GM18505 (cell line): ENCODE measurements at regions not wholly inside any gene's neighbourhood (a gene's known extent, or its start where the extent isn't known, plus 50 kb on each side); places are given as distances from the start of the nearest gene placed in this dataset.

Experiments used
- ATAC-seq: cut with Tn5 transposase; IDR thresholded peaks from one replicate; pipeline ENCODE4 v1.9.1; 2021; ENCODE audit not compliant: unreplicated experiment
- POLR2A ChIP-seq: IDR thresholded peaks from 4 replicates; pipeline ENCODE4 v1.6.1; 2011; ENCODE audit warnings: borderline replicate concordance; ENCODE audit not compliant: insufficient read depth, insufficient read length; ENCODE audit errors: extremely low read depth

DNA sequence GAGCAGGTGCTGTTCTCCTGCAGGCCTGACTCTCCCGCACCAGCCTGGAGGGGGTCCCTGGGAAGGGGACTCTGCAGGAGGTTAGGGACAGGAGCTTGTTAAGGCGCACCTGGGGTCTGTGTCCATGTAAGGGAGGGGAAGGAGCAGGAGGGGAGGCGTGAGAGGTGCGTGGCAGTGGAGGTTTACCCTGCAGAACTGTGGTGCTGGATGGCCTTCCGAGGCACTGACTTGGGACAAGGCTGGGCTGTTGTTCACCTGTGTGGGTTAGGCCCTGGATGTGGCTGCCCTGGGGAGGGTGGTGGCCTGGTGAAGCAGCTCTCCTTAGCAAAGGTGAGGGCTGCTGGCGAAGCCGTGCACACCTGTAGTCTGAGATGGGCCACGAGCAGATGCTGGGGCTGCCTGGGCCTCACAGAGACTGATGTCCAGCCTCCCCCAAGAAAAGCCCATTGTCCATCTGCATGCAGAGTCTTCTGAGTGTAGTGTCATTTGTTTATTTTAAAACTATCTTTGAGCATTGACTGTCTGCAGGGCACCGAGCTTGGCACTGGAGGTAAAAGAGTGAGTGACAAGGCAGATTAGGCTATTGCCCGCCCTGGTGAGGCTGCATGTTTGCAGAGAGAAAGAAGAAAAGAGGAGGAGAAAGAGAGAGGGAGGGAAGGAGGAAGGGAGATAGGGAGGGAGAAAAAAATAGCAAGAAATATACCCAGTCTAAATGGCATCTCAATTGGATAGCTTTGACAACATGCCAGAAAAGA lies 225.3 kb downstream of the GLRX3 start:
- no peak for ATAC-seq
- no peak for TF ChIP-seq POLR2A

DNA sequence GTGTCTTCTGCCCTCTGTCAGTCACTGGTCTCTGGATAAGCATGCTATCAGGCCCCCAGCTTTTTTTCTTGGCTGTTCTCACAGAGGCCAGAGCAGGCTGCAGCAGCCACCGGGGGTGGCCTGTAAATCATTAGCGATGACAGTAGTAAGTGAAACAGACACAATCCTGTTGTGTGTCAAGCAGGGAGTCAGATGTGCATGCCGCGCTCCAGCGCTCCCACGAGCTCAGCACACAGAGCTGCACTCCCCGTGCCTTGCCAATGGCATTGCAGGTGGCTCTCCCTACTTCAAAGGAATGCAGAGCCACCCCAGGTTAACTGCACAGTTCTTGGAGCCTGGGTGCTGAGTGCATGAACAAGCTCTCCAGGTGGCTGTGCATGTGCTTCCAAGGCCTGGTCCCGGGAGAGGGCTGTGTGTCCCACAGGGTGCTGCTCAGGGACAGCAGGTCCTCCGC lies 226.1 kb downstream of the GLRX3 start:
- ATAC-seq: no peak
- TF ChIP-seq POLR2A: no peak

DNA sequence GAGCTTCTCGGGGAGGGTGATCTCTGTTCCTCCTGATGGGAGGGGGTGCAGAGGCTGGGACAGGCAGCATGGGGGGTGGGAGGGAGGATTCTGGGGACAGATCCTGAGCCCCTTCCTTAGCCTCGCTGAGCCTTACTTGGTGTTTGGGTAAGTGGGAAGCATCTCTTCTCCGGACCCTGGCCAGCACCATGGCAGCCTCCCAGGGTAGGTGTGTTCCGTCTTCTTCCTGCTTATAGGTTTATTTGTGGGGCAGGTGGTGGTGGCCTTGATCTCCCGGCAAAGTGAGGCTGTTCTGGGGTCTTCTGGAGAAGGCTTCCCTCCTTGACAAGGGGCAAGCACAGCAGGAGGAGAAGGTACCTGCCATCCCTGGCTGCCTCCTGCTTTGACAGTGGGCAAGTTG lies 226.9 kb downstream of the GLRX3 start:
- ATAC-seq: no peak

DNA sequence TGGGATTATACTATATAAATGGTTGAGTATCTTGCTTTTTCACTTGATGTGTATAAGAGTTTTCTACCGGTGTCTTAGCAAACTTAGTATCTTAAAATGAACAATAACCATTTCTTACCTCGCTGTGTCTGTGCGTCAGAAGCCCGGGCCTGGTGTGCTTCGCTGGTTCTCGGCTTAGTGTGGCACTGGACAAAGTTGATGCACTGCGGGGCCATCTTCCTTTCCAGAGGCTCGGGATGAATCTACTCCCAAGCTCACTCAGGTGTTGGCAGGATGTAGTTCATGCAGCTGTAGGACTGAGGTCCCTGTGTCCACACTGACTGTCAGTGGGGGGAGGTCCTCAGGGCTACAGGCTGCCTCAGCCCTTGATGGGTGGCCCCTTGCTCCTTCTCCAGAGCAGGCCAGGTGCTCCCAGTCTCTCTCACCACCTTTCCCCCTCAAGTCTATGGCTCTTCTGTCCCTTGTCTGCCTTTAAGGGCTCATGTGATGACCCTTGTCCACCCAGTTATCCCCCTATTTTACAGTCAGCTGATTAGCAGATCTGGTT lies 227.8 kb downstream of the GLRX3 start:
- TF ChIP-seq POLR2A: no peak
- ATAC-seq: no peak

More for the DNA sequence above, 226.9 kb downstream of the GLRX3 start:
- TF ChIP-seq POLR2A: no peak

DNA sequence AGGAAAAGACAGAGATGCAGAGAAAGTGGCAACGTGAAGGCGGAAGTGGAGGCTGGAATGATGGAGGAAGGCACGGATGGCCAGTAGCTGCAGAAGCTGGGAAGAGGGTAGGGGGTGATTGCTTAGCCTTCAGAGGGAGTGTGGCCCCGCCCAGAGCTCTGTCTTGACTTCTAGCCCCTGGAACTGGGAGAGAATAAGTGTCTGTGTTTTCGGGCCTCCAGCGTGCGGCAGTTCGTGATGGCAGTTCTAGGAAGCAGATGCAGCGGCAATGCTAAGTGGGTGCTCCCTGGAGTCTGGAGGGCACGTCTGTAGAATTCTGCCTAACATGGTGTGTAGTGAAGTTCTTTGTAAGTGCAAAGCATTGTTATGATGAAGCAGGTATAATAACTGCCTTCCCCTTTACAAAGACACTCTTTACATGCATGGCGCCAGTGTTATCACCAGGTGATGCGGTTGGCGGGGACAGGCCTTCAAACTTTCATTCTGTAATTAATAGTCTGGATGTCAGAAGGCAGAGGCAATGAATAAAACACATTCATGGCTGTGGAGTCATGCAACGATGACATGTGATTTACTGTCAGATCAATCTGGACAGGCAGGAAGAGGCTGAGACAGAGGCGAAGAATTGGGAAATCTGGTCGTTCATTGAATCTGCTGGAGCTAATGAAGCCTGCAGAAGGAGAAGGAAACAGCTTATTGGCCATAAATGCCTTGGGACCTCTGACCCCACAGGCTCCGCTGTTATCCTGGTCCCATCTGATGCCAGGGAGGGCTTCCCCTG lies 228.6 kb downstream of the GLRX3 start:
- TF ChIP-seq POLR2A: no peak
- no peak for ATAC-seq

DNA sequence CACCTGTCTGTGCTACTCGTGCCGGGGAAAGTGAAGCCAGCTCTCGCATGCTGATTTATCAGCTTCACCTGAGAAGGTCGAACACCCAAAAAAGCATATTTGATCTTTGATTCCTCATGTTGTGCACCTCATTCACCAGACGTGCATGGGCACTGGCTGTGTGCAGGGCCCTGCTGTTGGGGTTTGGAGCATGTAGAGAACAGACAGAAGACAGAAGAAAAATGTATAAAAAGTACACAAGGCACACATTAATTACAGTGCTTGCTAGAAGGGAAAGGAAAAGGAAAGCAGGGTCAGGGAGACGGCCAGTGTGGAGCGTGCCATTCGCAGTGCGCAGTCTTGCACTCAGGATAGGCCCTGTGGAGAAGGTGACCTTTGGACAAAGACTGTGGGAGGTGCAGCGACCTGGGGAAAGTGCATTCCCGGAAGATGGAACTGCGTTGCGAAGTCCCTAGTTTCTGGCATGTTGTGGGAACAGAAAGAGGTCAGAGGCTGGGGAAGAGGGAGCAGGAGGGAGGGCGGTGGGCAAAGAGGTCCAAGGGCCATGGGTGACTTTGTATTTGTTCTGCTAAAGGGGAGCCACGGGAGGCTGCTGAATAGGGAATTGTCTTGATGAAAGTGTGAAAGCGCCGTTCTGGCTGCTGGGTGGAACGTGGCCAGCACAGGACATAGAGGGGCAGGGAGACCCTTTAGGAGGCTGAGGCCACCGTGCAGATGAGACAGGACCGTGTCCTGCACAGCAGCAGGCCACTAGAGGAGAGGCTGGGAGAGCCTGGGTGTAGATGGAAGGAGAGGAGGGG lies 232.8 kb downstream of the GLRX3 start:
- TF ChIP-seq POLR2A: no peak
- no peak for ATAC-seq

DNA sequence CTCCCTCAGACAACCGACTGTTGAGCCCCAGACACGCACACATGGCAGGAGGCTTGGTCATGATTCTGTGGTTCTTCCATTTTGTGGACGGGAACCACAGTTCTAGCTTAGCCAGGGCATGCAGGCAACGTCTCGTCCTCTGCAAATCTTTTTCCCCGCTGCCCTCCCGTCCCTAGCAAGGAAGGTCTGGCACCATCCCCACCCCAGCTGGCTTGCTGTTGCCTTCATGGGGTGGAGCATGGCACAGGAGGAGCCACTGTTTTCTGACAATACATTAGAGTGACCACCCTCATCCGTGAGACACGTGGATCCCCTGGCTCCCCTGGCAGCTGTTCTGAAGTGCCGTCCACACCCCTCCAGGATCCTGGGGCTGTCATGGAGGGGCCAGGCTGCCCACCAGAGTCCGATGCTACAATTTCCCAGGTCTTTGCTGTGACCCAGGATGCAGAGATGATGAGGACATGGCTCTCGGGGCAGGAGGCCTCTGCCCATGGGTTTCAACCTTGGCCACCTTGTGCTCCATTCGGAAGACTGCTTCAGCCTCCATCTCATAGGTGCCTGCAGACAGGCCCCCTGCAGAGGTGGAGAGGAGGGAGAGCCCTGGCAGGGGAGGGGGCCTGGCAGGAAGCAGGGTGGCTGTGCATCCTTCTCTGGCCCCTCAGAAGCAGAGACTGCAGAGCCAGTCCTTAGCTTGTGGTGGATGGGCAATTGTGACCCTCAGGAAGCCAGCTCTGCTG lies 233.6 kb downstream of the GLRX3 start:
- no peak for ATAC-seq
- TF ChIP-seq POLR2A: no peak

DNA sequence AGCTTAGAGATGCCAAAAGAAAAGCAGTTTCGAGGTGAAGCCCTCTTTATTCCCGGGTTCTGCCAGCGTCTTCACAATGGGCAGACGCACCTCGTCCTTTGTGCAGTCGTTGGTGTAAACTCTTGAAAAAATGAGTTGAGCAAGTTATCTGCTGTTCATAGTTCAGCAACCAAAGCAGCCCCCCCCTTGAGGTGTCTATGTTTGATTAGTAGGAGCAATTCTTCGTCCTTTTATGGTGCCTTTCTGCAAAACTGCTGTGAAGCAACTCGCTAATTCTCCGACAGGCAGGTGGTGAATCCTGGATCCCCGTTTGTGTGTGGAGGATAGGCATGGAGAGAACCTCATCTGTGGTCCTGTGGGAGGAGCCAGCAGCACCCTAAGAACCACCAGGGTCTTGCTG lies 234.5 kb downstream of the GLRX3 start:
- no peak for TF ChIP-seq POLR2A
- no peak for ATAC-seq

DNA sequence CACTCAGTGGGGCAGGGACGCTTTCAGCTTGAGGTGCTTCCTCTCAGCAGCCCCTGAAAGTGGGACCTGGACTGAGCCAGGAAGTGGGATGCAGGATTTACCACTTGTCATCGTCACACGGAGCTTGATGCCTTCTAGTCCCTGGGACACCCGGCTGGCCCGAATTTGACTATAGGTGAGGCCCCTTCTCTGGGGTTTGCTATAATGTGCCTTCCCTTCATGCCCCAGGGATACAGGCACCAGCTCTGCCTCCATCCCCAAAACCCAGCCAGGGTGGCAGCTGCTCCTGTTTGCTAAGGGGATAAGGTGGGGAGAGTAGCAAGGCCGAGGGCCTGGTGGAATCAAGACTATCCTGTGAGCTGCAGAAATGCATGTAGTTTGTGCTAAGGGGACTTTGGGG lies 235.0 kb downstream of the GLRX3 start:
- no peak for ATAC-seq

DNA sequence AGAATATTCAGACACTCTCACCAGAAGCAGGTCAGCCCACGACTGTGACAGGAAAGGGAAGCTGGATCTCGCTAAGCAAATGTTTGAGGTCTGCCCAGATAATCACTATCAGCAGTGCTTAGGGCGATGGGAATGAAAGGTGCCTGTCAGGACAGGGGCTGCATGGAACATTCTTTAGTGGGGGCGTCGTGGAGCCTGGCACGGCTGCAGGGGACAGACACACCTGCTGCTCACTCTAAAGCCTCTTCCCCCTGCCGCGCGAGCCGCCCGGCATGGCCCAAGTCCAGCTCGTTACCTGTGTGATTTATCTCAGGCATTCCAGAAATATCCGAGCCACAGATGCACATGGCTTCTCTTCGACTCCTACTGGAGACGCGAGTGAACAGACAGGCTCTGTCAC lies 235.5 kb downstream of the GLRX3 start:
- TF ChIP-seq POLR2A: no peak
- ATAC-seq: no peak

More for the DNA sequence above, 235.0 kb downstream of the GLRX3 start:
- no peak for TF ChIP-seq POLR2A

DNA sequence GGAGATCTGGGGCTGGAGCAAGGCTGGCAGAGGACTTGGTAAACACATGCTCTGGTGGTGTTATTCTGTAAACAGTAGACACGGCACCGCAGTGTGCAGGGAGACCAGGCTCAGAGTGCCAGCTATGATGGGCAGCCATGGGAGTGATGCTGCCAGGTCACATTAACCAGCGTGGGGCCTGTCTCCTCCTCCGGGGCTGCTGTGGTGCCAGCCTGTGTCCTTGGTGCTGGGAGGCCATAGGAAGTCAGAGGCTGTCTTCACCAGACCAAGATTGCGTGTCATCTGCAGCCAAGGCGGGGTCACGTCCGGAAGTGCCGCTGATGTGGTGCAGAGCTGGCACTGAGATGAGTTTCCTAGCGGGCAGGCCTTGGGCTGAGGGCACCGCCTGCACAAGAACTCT lies 236.0 kb downstream of the GLRX3 start:
- TF ChIP-seq POLR2A: no peak
- no peak for ATAC-seq

DNA sequence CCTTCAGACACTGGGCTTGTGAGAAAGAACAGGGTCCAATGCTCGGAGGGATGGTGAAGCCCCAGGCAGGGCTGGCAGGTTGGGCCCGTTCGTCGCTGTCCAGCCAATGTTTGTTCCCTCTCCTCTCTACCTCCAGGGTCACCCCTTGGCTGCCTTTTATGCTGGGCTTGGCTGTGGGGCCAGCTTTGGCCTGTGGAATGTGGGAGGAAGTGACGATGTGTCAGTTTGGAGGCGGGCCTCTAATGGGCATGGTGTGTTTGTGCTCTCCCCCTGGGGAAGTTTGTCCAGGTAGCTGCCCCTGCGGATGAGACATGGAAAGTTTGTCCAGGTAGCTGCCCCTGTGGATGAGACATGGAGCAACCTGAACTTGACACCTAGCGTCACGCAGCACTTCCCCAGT lies 236.7 kb downstream of the GLRX3 start:
- no peak for ATAC-seq
- TF ChIP-seq POLR2A: no peak
